SK-N-MC (cell line): ENCODE measurements at regions not wholly inside any gene's neighbourhood (a gene's known extent, or its start where the extent isn't known, plus 50 kb on each side); places are given as distances from the start of the nearest gene placed in this dataset.

Experiments used
- DNase-seq: peaks from one replicate; pipeline ENCODE4 v3.0.0-alpha.2; 2011; ENCODE audit warnings: low read depth, low spot score
- H3K27ac ChIP-seq: fragments of 200-600 bp; sonication (generic); 2 replicates; pipeline ENCODE4 v1.5.1; 2016; ENCODE audit warnings: mixed run types
- H3K36me3 ChIP-seq: fragments of 200-600 bp; sonication (generic); 2 replicates; pipeline ENCODE4 v1.6.1; 2017; ENCODE audit warnings: antibody characterized with exemption, low read length, mixed read lengths; ENCODE audit not compliant: insufficient read depth
- H3K4me3 ChIP-seq: fragments of 200-600 bp; sonication (generic); 2 replicates; pipeline ENCODE4 v1.5.1; 2016
- H3K9ac ChIP-seq: fragments of 200-600 bp; sonication (generic); 2 replicates; pipeline ENCODE4 v1.8.0; 2017; ENCODE audit warnings: mixed run types, mixed read lengths; ENCODE audit not compliant: insufficient read length
- H3K9me3 ChIP-seq: fragments of 200-600 bp; sonication (generic); 2 replicates; pipeline ENCODE4 v1.6.1; 2017; ENCODE audit warnings: low read depth, mild to moderate bottlenecking, antibody characterized with exemption, low read length, moderate library complexity, mixed read lengths
- EZH2 ChIP-seq: fragments of 200-600 bp; sonication (generic); IDR thresholded peaks from one replicate; pipeline ENCODE4 v1.6.1; 2017; ENCODE audit warnings: antibody characterized with exemption
- FOXP2 ChIP-seq: optimal IDR thresholded peaks from 2 replicates; pipeline ENCODE3; 2011; ENCODE audit warnings: mild to moderate bottlenecking, moderate library complexity; ENCODE audit not compliant: insufficient read depth; ENCODE audit errors: extremely low read length, control extremely low read depth
- POLR2AphosphoS5 ChIP-seq: IDR thresholded peaks from 2 replicates; pipeline ENCODE4 v1.6.1; 2012; ENCODE audit warnings: mild to moderate bottlenecking, low read depth, low read length, borderline replicate concordance

DNA sequence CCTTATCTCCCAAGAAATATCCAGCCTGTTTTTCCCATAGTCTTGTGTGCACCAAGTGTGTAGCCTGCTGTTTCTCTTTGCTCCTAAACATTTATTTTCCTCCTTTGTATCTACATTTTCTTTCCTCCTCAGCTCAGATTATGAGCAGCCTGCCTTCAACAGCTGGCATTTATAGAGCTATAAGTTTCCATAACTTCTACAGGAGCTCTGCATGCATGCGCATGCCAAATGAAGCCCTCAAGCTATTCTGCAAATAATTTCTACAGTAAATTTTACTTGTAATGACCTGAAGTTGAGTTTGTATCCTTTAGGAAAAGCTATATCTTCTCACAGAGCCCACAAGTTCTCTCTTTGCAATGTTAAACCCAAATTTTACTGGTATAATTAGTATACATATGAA lies 699.5 kb downstream of the CETN3 start:
- TF ChIP-seq FOXP2 (no peak), POLR2AphosphoS5 (peak; percentile 32; the same call in 1 of the 2 replicates)
- Histone ChIP-seq H3K27ac (peak overlapping the region; percentile 73; the same call in 1 of the 2 replicates), H3K9ac (no peak overlapping the region), H3K36me3 (no peaks in the 10 kb centered on the region), H3K9me3 (no peaks in the 10 kb centered on the region), H3K4me3 (peak overlapping the region; percentile 47; the same call in 1 of the 2 replicates)
- peak; percentile 67 for DNase-seq

GRCh38 chr5:89707891-89708290 lies 701.7 kb downstream of the CETN3 start:
- no peak for DNase-seq
- Histone ChIP-seq H3K27ac (no peak overlapping the region), H3K36me3 (no peaks in the 10 kb centered on the region), H3K4me3 (no peak overlapping the region), H3K9ac (no peak overlapping the region), H3K9me3 (no peaks in the 10 kb centered on the region)
- TF ChIP-seq POLR2AphosphoS5 (no peak), FOXP2 (no peak), EZH2 (no peak)

GRCh38 chr5:89706731-89707130 lies 702.8 kb downstream of the CETN3 start:
- no peak overlapping the region for H3K9ac ChIP-seq
- no peaks in the 10 kb centered on the region for H3K9me3 ChIP-seq
- TF ChIP-seq POLR2AphosphoS5: no peak
- TF ChIP-seq EZH2: no peak
- no peak for TF ChIP-seq FOXP2
- DNase-seq: no peak
- H3K36me3 ChIP-seq: no peaks in the 10 kb centered on the region
- H3K27ac ChIP-seq: no peak overlapping the region
- H3K4me3 ChIP-seq: no peak overlapping the region

GRCh38 chr5:89703817-89704216 lies 705.7 kb downstream of the CETN3 start:
- DNase-seq: peak; percentile 58
- Histone ChIP-seq H3K36me3 (no peaks in the 10 kb centered on the region), H3K4me3 (peak overlapping the region; percentile 52), H3K27ac (peak overlapping the region; percentile 39; the same call in 1 of the 2 replicates), H3K9ac (no peak overlapping the region), H3K9me3 (no peaks in the 10 kb centered on the region)
- TF ChIP-seq EZH2 (no peak), POLR2AphosphoS5 (peak; percentile 40; the same call in 1 of the 2 replicates)

DNA sequence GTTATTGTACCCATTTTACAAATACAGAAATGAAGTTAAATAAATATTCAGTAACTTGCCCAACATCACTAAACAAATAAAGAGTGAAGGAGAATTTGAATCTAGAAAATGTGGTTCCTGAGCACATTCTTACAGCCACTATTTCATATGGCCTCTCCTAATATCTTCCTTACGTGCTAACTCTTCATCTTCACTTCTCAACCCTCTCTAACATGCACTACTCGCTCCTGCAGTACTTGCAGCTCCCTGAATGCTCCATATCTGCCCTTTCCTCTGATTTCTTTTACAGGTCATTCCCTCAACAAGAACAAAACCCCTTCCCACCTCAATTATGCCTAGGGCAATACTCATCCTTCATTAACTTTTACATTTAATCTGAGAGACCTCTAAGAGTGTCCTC lies 711.5 kb downstream of the CETN3 start:
- no peak for TF ChIP-seq FOXP2
- no peak for TF ChIP-seq EZH2
- no peak for TF ChIP-seq POLR2AphosphoS5
- Histone ChIP-seq H3K27ac (0 out of 2 replicates have a peak overlapping the region, but pooled peaks have one; percentile 9), H3K36me3 (no peaks in the 10 kb centered on the region), H3K9me3 (no peaks in the 10 kb centered on the region), H3K4me3 (no peak overlapping the region), H3K9ac (no peak overlapping the region)
- DNase-seq: no peak

GRCh38 chr5:89697581-89697980 lies 712.0 kb downstream of the CETN3 start:
- Histone ChIP-seq H3K9ac (no peak overlapping the region), H3K36me3 (no peaks in the 10 kb centered on the region), H3K9me3 (no peaks in the 10 kb centered on the region), H3K27ac (no peak overlapping the region), H3K4me3 (no peak overlapping the region)
- TF ChIP-seq POLR2AphosphoS5 (no peak), EZH2 (no peak), FOXP2 (no peak)
- DNase-seq: no peak

- H3K4me3 ChIP-seq: no peak overlapping the region
- TF ChIP-seq EZH2 (no peak), FOXP2 (no peak), POLR2AphosphoS5 (no peak)
- H3K27ac ChIP-seq: no peak overlapping the region
- no peaks in the 10 kb centered on the region for H3K36me3 ChIP-seq
- no peaks in the 10 kb centered on the region for H3K9me3 ChIP-seq
- DNase-seq: no peak
- H3K9ac ChIP-seq: no peak overlapping the region
Observed at GRCh38 chr5:89695371-89695770, 714.2 kb downstream of the CETN3 start.

DNA sequence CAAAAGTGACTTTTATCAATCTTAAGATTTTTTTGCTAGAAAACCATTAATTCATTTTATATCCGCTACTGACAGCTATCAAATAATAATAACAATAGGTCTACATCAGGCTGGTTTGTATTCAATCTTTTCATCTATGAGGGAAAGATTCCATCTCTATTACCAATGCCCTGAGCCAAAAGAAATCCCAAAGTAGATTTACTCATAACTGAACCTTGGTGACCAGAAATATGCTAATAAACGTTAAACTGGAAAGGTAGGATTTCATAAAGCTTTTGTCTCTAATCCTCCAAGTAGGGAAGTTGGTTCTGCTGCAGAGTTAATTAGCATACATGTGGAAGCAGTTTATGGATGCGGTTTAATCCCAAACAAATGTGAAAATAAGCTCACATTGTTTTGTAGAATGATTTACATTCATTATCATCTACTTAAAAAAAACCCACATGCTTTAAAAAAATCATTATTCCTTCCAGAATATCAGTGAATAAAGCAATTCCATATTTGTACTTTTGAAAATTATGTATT lies 715.5 kb downstream of the CETN3 start:
- no peaks in the 10 kb centered on the region for H3K36me3 ChIP-seq
- DNase-seq: peak; percentile 59
- no peak overlapping the region for H3K9ac ChIP-seq
- 0 out of 2 replicates have a peak overlapping the region, but pooled peaks have one; percentile 25 for H3K27ac ChIP-seq
- no peak overlapping the region for H3K4me3 ChIP-seq
- TF ChIP-seq FOXP2 (no peak), POLR2AphosphoS5 (peak; percentile 45; the same call in 1 of the 2 replicates)
- H3K9me3 ChIP-seq: no peaks in the 10 kb centered on the region

DNA sequence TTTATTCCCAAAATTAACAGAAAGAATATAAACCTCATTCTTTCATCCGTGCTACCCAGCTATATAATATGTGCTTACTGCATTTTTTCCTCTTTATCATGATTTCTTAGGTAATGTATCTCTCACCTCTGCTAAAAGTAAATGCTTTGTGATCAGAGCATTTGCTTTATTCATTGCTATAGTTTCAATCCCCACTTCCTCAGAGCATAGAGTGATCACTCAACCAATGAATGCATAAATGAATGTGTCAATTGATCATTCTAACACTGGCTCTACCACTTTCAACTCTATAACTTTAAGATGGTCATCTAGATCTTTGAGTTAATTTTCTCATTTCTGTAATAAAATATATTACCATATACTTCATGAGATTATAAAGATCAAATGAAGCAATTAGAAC lies 719.2 kb downstream of the CETN3 start:
- H3K9me3 ChIP-seq: no peaks in the 10 kb centered on the region
- H3K27ac ChIP-seq: no peak overlapping the region
- no peaks in the 10 kb centered on the region for H3K36me3 ChIP-seq
- DNase-seq: no peak
- TF ChIP-seq EZH2 (no peak), POLR2AphosphoS5 (no peak)
- no peak overlapping the region for H3K9ac ChIP-seq
- no peak overlapping the region for H3K4me3 ChIP-seq
